ENCODE measurements at regions not wholly inside any gene's neighbourhood (a gene's known extent, or its start where the extent isn't known, plus 50 kb on each side); places are given as distances from the start of the nearest gene placed in this dataset.

DNA sequence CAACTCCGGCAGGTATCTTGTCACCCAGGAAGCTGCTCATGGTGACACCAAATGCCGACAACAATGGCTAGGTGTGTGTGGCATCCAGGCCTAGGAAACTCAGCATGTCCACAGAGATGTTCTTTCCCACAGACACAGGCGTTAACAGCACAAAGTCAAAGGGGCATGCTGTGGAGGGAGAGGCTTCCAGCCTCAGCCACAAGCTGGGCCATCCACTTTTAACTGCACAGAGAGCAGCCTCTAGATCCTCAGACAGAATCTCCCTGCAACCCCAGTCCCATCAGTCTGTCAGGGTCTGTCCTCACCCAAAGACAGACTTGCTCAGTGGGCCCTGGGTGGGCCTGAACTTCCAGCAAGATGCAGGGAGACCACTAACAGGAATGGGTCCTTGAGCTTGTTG is 58.5 kb upstream of the BCAR3 start:
- no peak overlapping the region for H3K27ac ChIP-seq
- H3K36me3 ChIP-seq: no peaks in the 10 kb centered on the region
- intact Hi-C loops (cut with DNase I): no loop called here
- no peak for ATAC-seq
- H3K4me3 ChIP-seq: no peak overlapping the region
- H3K4me1 ChIP-seq: peaks cover 6 to 15% (median 10%) of the 10 kb centered on the region in 3 donors
- 97 to 98% methylated on average over 3 of the region's 3 CpGs for WGBS, 2 donors
- DNase-seq: no peak
- no peaks in the 10 kb centered on the region for H3K9me3 ChIP-seq
- H3K27me3 ChIP-seq: no peaks in the 10 kb centered on the region
- no peak for FAIRE-seq
- TF ChIP-seq, protein P1, sequence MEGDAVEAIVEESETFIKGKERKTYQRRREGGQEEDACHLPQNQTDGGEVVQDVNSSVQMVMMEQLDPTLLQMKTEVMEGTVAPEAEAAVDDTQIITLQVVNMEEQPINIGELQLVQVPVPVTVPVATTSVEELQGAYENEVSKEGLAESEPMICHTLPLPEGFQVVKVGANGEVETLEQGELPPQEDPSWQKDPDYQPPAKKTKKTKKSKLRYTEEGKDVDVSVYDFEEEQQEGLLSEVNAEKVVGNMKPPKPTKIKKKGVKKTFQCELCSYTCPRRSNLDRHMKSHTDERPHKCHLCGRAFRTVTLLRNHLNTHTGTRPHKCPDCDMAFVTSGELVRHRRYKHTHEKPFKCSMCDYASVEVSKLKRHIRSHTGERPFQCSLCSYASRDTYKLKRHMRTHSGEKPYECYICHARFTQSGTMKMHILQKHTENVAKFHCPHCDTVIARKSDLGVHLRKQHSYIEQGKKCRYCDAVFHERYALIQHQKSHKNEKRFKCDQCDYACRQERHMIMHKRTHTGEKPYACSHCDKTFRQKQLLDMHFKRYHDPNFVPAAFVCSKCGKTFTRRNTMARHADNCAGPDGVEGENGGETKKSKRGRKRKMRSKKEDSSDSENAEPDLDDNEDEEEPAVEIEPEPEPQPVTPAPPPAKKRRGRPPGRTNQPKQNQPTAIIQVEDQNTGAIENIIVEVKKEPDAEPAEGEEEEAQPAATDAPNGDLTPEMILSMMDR (IDR thresholded peaks at IDR 0.05): no peak

DNA sequence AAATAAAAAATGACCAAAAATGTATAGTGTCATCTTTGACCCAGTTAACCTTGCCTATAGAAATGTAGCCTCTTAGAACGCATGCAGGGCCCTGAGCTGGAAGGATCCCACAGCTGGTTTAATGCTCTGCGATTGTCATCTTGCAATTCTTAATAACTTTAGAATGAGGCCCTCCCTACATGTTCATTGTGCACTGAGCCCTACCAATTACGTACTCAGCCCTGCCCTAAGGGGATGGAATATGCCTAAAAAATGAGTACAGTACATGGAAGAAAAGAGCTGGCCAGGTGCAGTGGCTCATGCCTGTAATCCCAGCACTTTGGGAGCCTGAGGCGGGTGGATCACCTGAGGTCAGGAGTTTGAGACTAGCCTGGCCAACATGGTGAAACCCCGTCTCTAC is 57.8 kb upstream of the BCAR3 start:
- no peak for DNase-seq
- Histone ChIP-seq H3K9me3 (no peaks in the 10 kb centered on the region), H3K27me3 (no peaks in the 10 kb centered on the region), H3K27ac (no peak overlapping the region), H3K4me1 (peaks cover 6 to 15% (median 10%) of the 10 kb centered on the region in 3 donors), H3K4me3 (no peak overlapping the region), H3K36me3 (no peaks in the 10 kb centered on the region)
- TF ChIP-seq, protein P1 (IDR thresholded peaks at IDR 0.05): no peak
- FAIRE-seq: no peak
- intact Hi-C loops (cut with DNase I): no loop called here
- ATAC-seq: no peak
- WGBS, 2 donors: 94 to 98% methylated on average over 5 of the region's 5 CpGs

DNA sequence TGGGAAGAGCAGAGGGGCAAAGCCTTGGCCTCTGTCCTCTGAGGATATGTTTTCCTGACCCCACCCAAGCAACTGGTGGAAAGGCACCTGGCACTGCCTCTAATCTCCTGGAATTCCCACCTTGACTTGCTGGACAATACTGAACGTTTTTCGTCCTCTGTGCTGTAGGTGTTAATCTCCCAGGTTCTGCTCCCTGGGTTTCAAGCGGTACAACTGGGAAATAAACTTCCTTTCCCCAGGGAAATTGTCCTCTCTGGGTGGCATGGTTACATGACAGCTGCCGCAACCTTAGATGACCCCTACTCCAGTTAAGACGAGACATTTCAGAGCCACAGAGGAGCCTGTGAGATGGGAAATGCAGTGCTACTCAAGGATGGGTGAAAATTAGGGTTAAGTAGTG is 57.3 kb upstream of the BCAR3 start:
- Histone ChIP-seq H3K36me3 (no peaks in the 10 kb centered on the region), H3K27me3 (no peaks in the 10 kb centered on the region), H3K9me3 (no peaks in the 10 kb centered on the region), H3K4me1 (peaks cover 6 to 14% (median 10%) of the 10 kb centered on the region in 3 donors), H3K27ac (no peak overlapping the region), H3K4me3 (no peak overlapping the region)
- DNase-seq: no peak
- TF ChIP-seq, protein P1 (IDR thresholded peaks at IDR 0.05): no peak
- ATAC-seq: no peak
- intact Hi-C loops (cut with DNase I): no loop called here
- 88% methylated on average over 5 of the region's 5 CpGs for WGBS, 2 donors
- no peak for FAIRE-seq

DNA sequence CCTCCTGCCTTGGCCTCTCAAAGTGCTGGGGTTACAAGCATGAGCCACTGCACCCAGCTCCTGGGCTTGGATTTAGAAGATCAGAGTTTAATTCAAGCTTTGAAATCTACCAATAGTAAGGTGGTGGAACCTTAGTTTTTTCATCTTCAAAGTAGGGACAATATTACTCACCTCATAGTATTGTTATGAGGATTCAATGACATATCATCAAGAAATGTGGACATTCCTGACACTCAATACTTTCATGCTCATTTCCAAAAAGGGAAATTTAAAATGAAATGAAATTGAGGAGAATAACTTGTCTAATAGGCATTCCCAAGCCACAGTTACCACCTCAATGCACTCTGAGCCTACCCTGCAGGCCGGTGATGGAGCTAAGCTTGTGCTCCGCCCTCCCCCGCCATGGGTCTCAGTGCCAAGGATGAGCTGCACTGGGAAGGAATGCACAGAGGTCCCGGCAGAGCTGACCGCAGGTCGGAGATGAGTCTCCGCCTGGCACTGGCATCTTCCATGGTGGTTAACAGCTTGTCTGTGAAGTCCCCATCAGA is 56.5 kb upstream of the BCAR3 start:
- ATAC-seq: peak in 1 of 4 donors; percentile 34
- Histone ChIP-seq H3K4me1 (peaks cover 5 to 6% (median 5%) of the 10 kb centered on the region in 3 donors), H3K27ac (no peak overlapping the region), H3K9me3 (no peaks in the 10 kb centered on the region), H3K36me3 (no peaks in the 10 kb centered on the region), H3K27me3 (no peaks in the 10 kb centered on the region), H3K4me3 (no peak overlapping the region)
- no peak for FAIRE-seq
- no peak for DNase-seq
- WGBS, 2 donors: 95 to 98% methylated on average over 7 of the region's 7 CpGs
- intact Hi-C loops (cut with DNase I): no loop called here
- TF ChIP-seq, protein P1 (IDR thresholded peaks at IDR 0.05): no peak

DNA sequence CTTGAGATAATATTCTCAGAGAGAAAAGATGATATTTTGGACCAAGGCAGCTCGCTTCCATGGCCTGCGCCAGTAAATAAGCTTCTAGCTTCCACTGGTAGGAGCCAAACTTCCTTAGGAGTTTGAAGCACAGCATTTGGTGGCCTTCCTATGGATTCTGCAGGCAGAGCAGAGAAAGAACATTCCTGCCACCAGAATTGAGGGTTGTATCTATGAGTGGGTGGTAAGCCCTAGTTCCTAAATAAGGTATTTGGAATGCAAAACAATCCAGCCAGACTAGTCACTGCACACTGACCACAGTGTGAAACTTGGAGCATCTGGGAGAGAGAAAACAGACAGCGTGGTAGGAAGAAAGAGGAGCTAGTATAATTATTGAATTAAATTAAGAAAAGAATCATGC is 54.1 kb upstream of the BCAR3 start:
- no peak overlapping the region for H3K4me3 ChIP-seq
- no peak for DNase-seq
- no peak overlapping the region for H3K27ac ChIP-seq
- FAIRE-seq: no peak
- 95 to 99% methylated on average over 3 of the region's 3 CpGs for WGBS, 2 donors
- no peaks in the 10 kb centered on the region for H3K36me3 ChIP-seq
- no peaks in the 10 kb centered on the region for H3K27me3 ChIP-seq
- no peaks in the 10 kb centered on the region for H3K9me3 ChIP-seq
- intact Hi-C loops (cut with DNase I): no loop called here
- no peaks in the 10 kb centered on the region for H3K4me1 ChIP-seq
- ATAC-seq: no peak
- TF ChIP-seq, protein P1 (IDR thresholded peaks at IDR 0.05): no peak
